ENCODE measurements at regions not wholly inside any gene's neighbourhood (a gene's known extent, or its start where the extent isn't known, plus 50 kb on each side); places are given as distances from the start of the nearest gene placed in this dataset.
"Not testable (repeated sequence)": the region's sequence is repeated elsewhere in the genome, so short reads cannot be mapped to it uniquely, and the experiment has no call there.

- no peak for TF ChIP-seq TSHZ2 (CRISPR knock-in tag; IDR thresholded peaks at IDR 0.05)
- TF ChIP-seq ZFP30 (CRISPR knock-in tag; IDR thresholded peaks at IDR 0.05) = no peak
These were observed 275.6 kb upstream of the PREP start (continued) for GRCh38 chr6:105678516-105678915.

GRCh38 chr6:105677671-105678475, 275.0 kb upstream of the PREP start:
- TF ChIP-seq POU6F1 (CRISPR knock-in tag; IDR thresholded peaks at IDR 0.05; ENCODE audit: borderline replicate concordance, low read depth) (no peak), ZFP30 (CRISPR knock-in tag; IDR thresholded peaks at IDR 0.05) (no peak), ZNF70 (CRISPR knock-in tag; IDR thresholded peaks at IDR 0.05) (no peak), RARB (CRISPR knock-in tag; IDR thresholded peaks at IDR 0.05) (no peak)
- ATAC-seq = no peak

- TF ChIP-seq ZFP30 (CRISPR knock-in tag; IDR thresholded peaks at IDR 0.05) = no peak
- TF ChIP-seq BACH2 (CRISPR knock-in tag; IDR thresholded peaks at IDR 0.05; ENCODE audit: borderline replicate concordance) = no peak
- no peak for TF ChIP-seq ARNTL (CRISPR knock-in tag; IDR thresholded peaks at IDR 0.05; ENCODE audit: borderline replicate concordance, low read depth)
- TF ChIP-seq TSHZ2 (CRISPR knock-in tag; IDR thresholded peaks at IDR 0.05) = no peak
- no peak for TF ChIP-seq ZC3H10 (CRISPR knock-in tag; IDR thresholded peaks at IDR 0.05)
- TF ChIP-seq RARB (CRISPR knock-in tag; IDR thresholded peaks at IDR 0.05) = no peak
- TF ChIP-seq PPARA (CRISPR knock-in tag; IDR thresholded peaks at IDR 0.05; ENCODE audit: borderline replicate concordance) = no peak
- no peak for TF ChIP-seq CSDC2 (CRISPR knock-in tag; IDR thresholded peaks at IDR 0.05)
- TF ChIP-seq TOX (CRISPR knock-in tag; IDR thresholded peaks at IDR 0.05; ENCODE audit: borderline replicate concordance) = no peak
- no peak for ATAC-seq
These were observed 274.0 kb upstream of the PREP start for GRCh38 chr6:105676857-105677256.

GRCh38 chr6:105675715-105676397, 273.0 kb upstream of the PREP start:
- TF ChIP-seq TSHZ2 (CRISPR knock-in tag; IDR thresholded peaks at IDR 0.05) = no peak
- TF ChIP-seq ZFP30 (CRISPR knock-in tag; IDR thresholded peaks at IDR 0.05) = no peak
- 0 out of 2 replicates have a peak, but pooled peaks have one; percentile 10 for TF ChIP-seq TOX (CRISPR knock-in tag; IDR thresholded peaks at IDR 0.05; ENCODE audit: borderline replicate concordance)
- peak; percentile 98 for ATAC-seq

GRCh38 chr6:105672856-105673538, 270.1 kb upstream of the PREP start:
- not testable (repeated sequence) for ATAC-seq

All from SK-N-SH treated with all-trans-retinoic acid at 6 μM for 48 hours (cell line).